Transverse colon (tissue), 4 donors: ENCODE measurements at regions not wholly inside any gene's neighbourhood (a gene's known extent, or its start where the extent isn't known, plus 50 kb on each side); places are given as distances from the start of the nearest gene placed in this dataset.

Experiments
- DNase-seq: peaks from one replicate; pipeline ENCODE4 v3.0.0-alpha.2; 2019
- H3K27ac ChIP-seq, 4 donors: fragments of 200-600 bp; sonication (generic); 2 replicates each; pipeline ENCODE4 v1.5.1; 2016 to 2018; ENCODE audit warnings: inconsistent platforms in 4 of 4
- H3K27me3 ChIP-seq: fragments of 200-600 bp; sonication (generic); 2 replicates; pipeline ENCODE4 v1.5.1; 2017; ENCODE audit warnings: inconsistent platforms
- H3K36me3 ChIP-seq, 4 donors: fragments of 200-600 bp; sonication (generic); 2 replicates each; pipeline ENCODE4 v1.5.1; 2017 to 2019; ENCODE audit warnings: inconsistent platforms in 4 of 4
- H3K4me1 ChIP-seq, 4 donors: fragments of 200-600 bp; sonication (generic); 2 replicates each; pipeline ENCODE4 v1.5.1; 2017 to 2020; ENCODE audit warnings: inconsistent platforms in 4 of 4
- H3K4me3 ChIP-seq, 4 donors: fragments of 200-600 bp; sonication (generic); 1 replicate in 1 of 4; 2 replicates in 3 of 4; pipeline versions ENCODE4 v1.5.1 to v1.6.1; 2017 to 2019; ENCODE audit warnings: inconsistent platforms in 4 of 4
- H3K9me3 ChIP-seq, 2 donors: fragments of 200-600 bp; sonication (generic); 2 replicates each; pipeline ENCODE4 v1.5.1; 2017 to 2019; ENCODE audit warnings: inconsistent platforms in 2 of 2
- CTCF ChIP-seq, 5 experiments: fragments of 200-600 bp in 3 of 5; fragments of 450-650 bp in 2 of 5; sonication (generic) in 3 of 5; IDR thresholded peaks; 1 replicate in 2 of 5; 2 replicates in 3 of 5; pipeline ENCODE4 v1.5.1; 2016 to 2017; ENCODE audit warnings: antibody characterized with exemption in 5 of 5, inconsistent platforms in 3 of 5, mild to moderate bottlenecking in 2 of 5, moderate library complexity in 1 of 5
- EP300 ChIP-seq: sonication (generic); formaldehyde crosslinking; IDR thresholded peaks from one replicate; pipeline ENCODE4 v1.6.1; 2017; ENCODE audit warnings: antibody characterized with exemption, low read depth
- POLR2A ChIP-seq: fragments of 450-650 bp; IDR thresholded peaks from one replicate; pipeline ENCODE4 v1.6.1; 2016; ENCODE audit warnings: antibody characterized with exemption, mild to moderate bottlenecking, moderate library complexity
- POLR2AphosphoS5 ChIP-seq, 3 donors: sonication (generic); formaldehyde crosslinking; IDR thresholded peaks; one replicate each; pipeline ENCODE4 v1.6.1; 2016; ENCODE audit warnings: antibody characterized with exemption in 3 of 3
- WGBS, 2 donors: methylation state at CpG; one replicate each; pipeline ENCODE4 v1.1.5; 2018; ENCODE audit warnings: low coverage in 1 of 2; 5-methylcytosine and 5-hydroxymethylcytosine counted together
- in situ Hi-C, 4 donors: fragments of 200-750 bp; cut with MboI; loops; one replicate each; pipeline versions ENCODE4 v1.15.0 to v1.15.1; 2017; ENCODE audit warnings: low sequenced_read_pairs in 3 of 4, low pct_ligation_motif_present in 1 of 4, low pct_unique_long_range_greater_than_20kb in 1 of 4
- intact Hi-C: fragments of 100-400 bp; cut with DNase I; formaldehyde crosslinking; loops from one replicate; pipeline ENCODE4 v1.15.1; 2023; ENCODE audit warnings: low total_unique reads

DNA sequence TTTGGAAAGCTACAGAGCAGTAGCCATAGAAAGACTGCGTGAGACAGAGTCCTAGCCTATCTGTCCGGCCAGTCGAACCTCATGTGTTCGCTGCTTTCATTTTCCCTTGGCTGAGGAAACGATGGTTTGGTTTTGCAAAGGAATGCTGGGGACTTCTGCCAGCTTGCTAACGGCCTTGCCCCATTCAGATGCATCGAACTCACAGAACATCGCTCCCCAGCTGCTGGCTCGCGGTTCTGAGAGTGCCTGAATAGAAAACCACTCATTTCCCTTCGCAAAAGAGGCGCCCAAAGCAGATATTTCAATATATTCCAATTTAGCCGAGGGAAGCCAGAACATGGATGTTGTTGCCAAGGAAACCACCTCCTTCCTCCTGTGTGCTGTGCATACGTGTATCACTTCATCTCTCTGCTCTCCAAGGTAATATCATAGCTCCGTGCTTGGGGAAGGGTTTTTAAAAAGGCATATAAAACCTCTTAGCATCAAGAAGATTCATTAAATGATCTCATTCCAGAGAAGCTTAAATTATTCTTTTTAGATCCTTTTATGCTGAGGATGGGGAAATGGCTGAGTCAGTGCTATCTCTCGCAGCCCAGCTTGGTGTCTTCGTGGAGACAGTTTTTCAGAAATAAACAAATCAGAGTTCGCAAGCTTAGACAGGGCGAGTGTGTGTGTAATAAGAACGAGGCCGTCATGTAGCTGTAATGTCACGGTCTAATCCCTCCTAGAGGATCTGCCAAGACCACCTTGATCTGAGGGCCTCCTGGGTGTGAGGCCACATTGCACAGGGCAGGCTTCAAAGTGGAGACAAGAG, 215.2 kb downstream of the RPS24 start:
- in situ Hi-C loops, result no loop called here
- H3K27ac ChIP-seq, result peak overlapping the region; percentile 52 to 64 (median 60)
- DNase-seq, result no peak

GRCh38 chr10:78249690-78250089, 216.0 kb downstream of the RPS24 start:
- in situ Hi-C loops, result no loop called here
- 60 to 69% methylated on average over 2 to 3 of the region's 3 CpGs for WGBS, 2 donors

More for the DNA sequence above, 215.2 kb downstream of the RPS24 start:
- Histone ChIP-seq H3K4me1 (peaks cover 0 to 4% (median 0%) of the 10 kb centered on the region in 4 donors), H3K36me3 (no peaks in the 10 kb centered on the region), H3K4me3 (no peak overlapping the region), H3K27me3 (no peaks in the 10 kb centered on the region), H3K9me3 (no peaks in the 10 kb centered on the region)
- intact Hi-C loops, result no loop called here
- WGBS, 2 donors, result 51 to 57% methylated on average over 7 to 22 of the region's 22 CpGs
- TF ChIP-seq POLR2AphosphoS5 (IDR thresholded peaks at IDR 0.05) (no peak), POLR2A (no peak), CTCF (IDR thresholded peaks at IDR 0.05) (no peak), EP300 (no peak)

GRCh38 chr10:78250313-78251015, 216.8 kb downstream of the RPS24 start:
- WGBS, 2 donors, result 68 to 78% methylated on average over 3 to 8 of the region's 8 CpGs
- H3K36me3 ChIP-seq, result no peaks in the 10 kb centered on the region
- DNase-seq, result no peak
- H3K4me1 ChIP-seq, result peaks cover 0 to 4% (median 0%) of the 10 kb centered on the region in 4 donors
- in situ Hi-C loops, result no loop called here
- no peak overlapping the region for H3K27ac ChIP-seq
- H3K9me3 ChIP-seq, result no peaks in the 10 kb centered on the region
- no peak overlapping the region for H3K4me3 ChIP-seq
- no peaks in the 10 kb centered on the region for H3K27me3 ChIP-seq
- intact Hi-C loops, result no loop called here
- TF ChIP-seq EP300 (no peak), POLR2A (no peak), POLR2AphosphoS5 (IDR thresholded peaks at IDR 0.05) (no peak), CTCF (IDR thresholded peaks at IDR 0.05) (no peak)

More at GRCh38 chr10:78249690-78250089, 216.0 kb downstream of the RPS24 start:
- intact Hi-C loops, result no loop called here
- H3K4me3 ChIP-seq, result no peak overlapping the region
- no peaks in the 10 kb centered on the region for H3K36me3 ChIP-seq
- TF ChIP-seq CTCF (IDR thresholded peaks at IDR 0.05), result no peak
- TF ChIP-seq POLR2A, result no peak
- TF ChIP-seq EP300, result no peak
- no peak for TF ChIP-seq POLR2AphosphoS5 (IDR thresholded peaks at IDR 0.05)
- no peaks in the 10 kb centered on the region for H3K27me3 ChIP-seq
- H3K27ac ChIP-seq, result no peak overlapping the region
- DNase-seq, result no peak
- peaks cover 0 to 4% (median 0%) of the 10 kb centered on the region in 4 donors for H3K4me1 ChIP-seq
- H3K9me3 ChIP-seq, result no peaks in the 10 kb centered on the region

DNA sequence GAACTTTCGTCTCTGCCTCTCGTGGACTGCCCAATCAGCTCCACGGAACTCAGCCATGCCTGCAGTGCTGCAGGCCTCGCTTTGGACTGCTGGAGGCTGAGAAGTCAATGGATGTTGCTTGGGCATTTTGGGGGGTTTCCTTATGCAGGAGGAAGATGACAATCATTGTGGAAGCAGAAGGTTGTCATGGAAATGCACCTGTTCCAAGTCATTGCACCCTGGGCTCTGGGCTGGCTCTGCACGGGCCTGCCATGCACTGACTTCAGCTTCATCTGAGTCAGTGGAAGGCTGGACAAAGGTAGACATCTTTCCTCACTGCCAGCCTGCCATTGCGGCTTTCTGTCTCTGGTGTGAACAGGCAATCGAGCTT, 217.3 kb downstream of the RPS24 start:
- in situ Hi-C loops, result no loop called here
- H3K9me3 ChIP-seq, result no peaks in the 10 kb centered on the region
- peaks cover 0 to 10% (median 0%) of the 10 kb centered on the region in 4 donors for H3K4me1 ChIP-seq
- H3K27ac ChIP-seq, result no peak overlapping the region
- no peaks in the 10 kb centered on the region for H3K36me3 ChIP-seq
- WGBS, 2 donors, result 85% methylated on average over 7 of the region's 7 CpGs; no CpG with 5 or more reads in 1 of the 2 donors
- H3K27me3 ChIP-seq, result no peaks in the 10 kb centered on the region
- H3K4me3 ChIP-seq, result no peak overlapping the region
- TF ChIP-seq CTCF (IDR thresholded peaks at IDR 0.05), result no peak
- TF ChIP-seq POLR2A, result no peak
- TF ChIP-seq POLR2AphosphoS5 (IDR thresholded peaks at IDR 0.05), result no peak
- TF ChIP-seq EP300, result no peak
- no peak for DNase-seq
- intact Hi-C loops, result no loop called here
